Head of caudate nucleus (tissue), 42 donors: ENCODE measurements at regions not wholly inside any gene's neighbourhood (a gene's known extent, or its start where the extent isn't known, plus 50 kb on each side); places are given as distances from the start of the nearest gene placed in this dataset.

Source experiments
- DNase-seq, 42 donors: peaks; one replicate each; pipeline versions ENCODE4 v3.0.0 to v3.0.0-alpha.2; 2020 to 2021; ENCODE audit warnings: mixed read lengths in 7 of 42
- intact Hi-C: fragments of 100-400 bp; cut with DNase I; formaldehyde crosslinking; loops from one replicate; pipeline ENCODE4 v1.15.0; 2022

GRCh38 chr22:49148895-49149418 is 678.7 kb downstream of the BRD1 start:
- DNase-seq = no peak
- intact Hi-C loops = no loop called here

GRCh38 chr22:49147617-49148175 is 680.0 kb downstream of the BRD1 start:
- peak in 1 of 42 donors; percentile 19 for DNase-seq
- intact Hi-C loops = no loop called here

- DNase-seq = peak in 1 of 42 donors; percentile 24
- intact Hi-C loops = no loop called here
These were observed 680.5 kb downstream of the BRD1 start for GRCh38 chr22:49147171-49147570.

GRCh38 chr22:49146511-49146910 is 681.2 kb downstream of the BRD1 start:
- intact Hi-C loops = no loop called here
- DNase-seq = peak in 1 of 42 donors; percentile 3

GRCh38 chr22:49143812-49144211 is 683.9 kb downstream of the BRD1 start:
- DNase-seq = no peak

GRCh38 chr22:49142891-49143290 is 684.8 kb downstream of the BRD1 start:
- DNase-seq = peak in 1 of 42 donors; percentile 0
- intact Hi-C loops = no loop called here

More at GRCh38 chr22:49143812-49144211, 683.9 kb downstream of the BRD1 start:
- intact Hi-C loops = no loop called here

- DNase-seq = peak in 1 of 42 donors; percentile 13
- intact Hi-C loops = no loop called here
These were observed 685.4 kb downstream of the BRD1 start for GRCh38 chr22:49142296-49142695.

GRCh38 chr22:49141761-49142160 is 685.9 kb downstream of the BRD1 start:
- intact Hi-C loops = no loop called here
- DNase-seq = peak in 1 of 42 donors; percentile 5

GRCh38 chr22:49140911-49141665 is 686.6 kb downstream of the BRD1 start:
- intact Hi-C loops = no loop called here
- peak in 1 of 42 donors; percentile 9 for DNase-seq

- peak in 1 of 42 donors; percentile 11 for DNase-seq
- intact Hi-C loops = no loop called here
These were observed 688.1 kb downstream of the BRD1 start for GRCh38 chr22:49139492-49140151.

GRCh38 chr22:49138250-49138790 is 689.4 kb downstream of the BRD1 start:
- intact Hi-C loops = no loop called here
- no peak for DNase-seq

- intact Hi-C loops = no loop called here
- DNase-seq = no peak
These were observed 690.4 kb downstream of the BRD1 start for GRCh38 chr22:49137206-49137840.

GRCh38 chr22:49136816-49137180 is 690.9 kb downstream of the BRD1 start:
- intact Hi-C loops = no loop called here
- no peak for DNase-seq

GRCh38 chr22:49136041-49136815 is 691.4 kb downstream of the BRD1 start:
- intact Hi-C loops = no loop called here
- no peak for DNase-seq

GRCh38 chr22:49134076-49134475 is 693.6 kb downstream of the BRD1 start:
- no peak for DNase-seq
- intact Hi-C loops = no loop called here

GRCh38 chr22:49133541-49133940 is 694.1 kb downstream of the BRD1 start:
- intact Hi-C loops = no loop called here
- DNase-seq = no peak

- DNase-seq = no peak
- intact Hi-C loops = no loop called here
These were observed 695.7 kb downstream of the BRD1 start for GRCh38 chr22:49132009-49132408.

GRCh38 chr22:49129736-49130135 is 697.9 kb downstream of the BRD1 start:
- intact Hi-C loops = no loop called here
- no peak for DNase-seq

GRCh38 chr22:49128874-49129273 is 698.8 kb downstream of the BRD1 start:
- peak in 1 of 42 donors; percentile 3 for DNase-seq
- intact Hi-C loops = no loop called here
